DOHH2 (cell line): ENCODE measurements at regions not wholly inside any gene's neighbourhood (a gene's known extent, or its start where the extent isn't known, plus 50 kb on each side); places are given as distances from the start of the nearest gene placed in this dataset.
"Not testable (repeated sequence)": the region's sequence is repeated elsewhere in the genome, so short reads cannot be mapped to it uniquely, and the experiment has no call there.

Experiments
- H3F3A ChIP-seq: fragments of 200-600 bp; sonication (generic), shearing (Covaris generic); 2 replicates; pipeline ENCODE4 v1.6.0; 2016; ENCODE audit warnings: antibody characterized with exemption, mild to moderate bottlenecking; ENCODE audit not compliant: control insufficient read depth, insufficient read depth
- H3K27ac ChIP-seq: fragments of 200-600 bp; sonication (generic); 2 replicates; pipeline ENCODE4 v1.5.1; 2014; ENCODE audit warnings: low read depth, mild to moderate bottlenecking, low read length, moderate library complexity
- H3K27me3 ChIP-seq: fragments of 200-600 bp; sonication (generic); 2 replicates; pipeline ENCODE4 v1.6.1; 2014; ENCODE audit warnings: mild to moderate bottlenecking, low read length, mixed read lengths; ENCODE audit not compliant: control insufficient read depth
- H3K36me3 ChIP-seq: fragments of 200-600 bp; sonication (generic); 2 replicates; pipeline ENCODE4 v1.6.1; 2014; ENCODE audit warnings: mild to moderate bottlenecking, low read length, moderate library complexity, mixed read lengths; ENCODE audit not compliant: control insufficient read depth
- H3K4me1 ChIP-seq: fragments of 200-600 bp; sonication (generic); 2 replicates; pipeline ENCODE4 v1.6.1; 2014; ENCODE audit warnings: mild to moderate bottlenecking, low read length, mixed read lengths; ENCODE audit not compliant: control insufficient read depth
- H3K4me2 ChIP-seq: fragments of 200-600 bp; sonication (generic); 2 replicates; pipeline ENCODE4 v1.6.0; 2014; ENCODE audit warnings: mild to moderate bottlenecking, low read length, moderate library complexity
- H3K4me3 ChIP-seq: fragments of 200-600 bp; sonication (generic); 2 replicates; pipeline ENCODE4 v1.5.1; 2014; ENCODE audit warnings: mild to moderate bottlenecking, low read length, mixed read lengths
- H3K79me2 ChIP-seq: fragments of 200-600 bp; sonication (generic); 2 replicates; pipeline ENCODE4 v1.6.1; 2014; ENCODE audit warnings: mild to moderate bottlenecking, low read length, mixed read lengths; ENCODE audit not compliant: control insufficient read depth
- H3K9me2 ChIP-seq: fragments of 200-600 bp; sonication (generic); replicated peaks from 2 replicates; pipeline ENCODE4 v1.6.1; 2014; ENCODE audit warnings: mild to moderate bottlenecking, low read length, mixed read lengths; ENCODE audit not compliant: control insufficient read depth
- H3K9me3 ChIP-seq: fragments of 200-600 bp; sonication (generic); 2 replicates; pipeline ENCODE4 v1.6.1; 2014; ENCODE audit warnings: antibody characterized with exemption, low read length, mixed read lengths; ENCODE audit not compliant: control insufficient read depth, insufficient read depth
- H4K20me1 ChIP-seq: fragments of 200-600 bp; sonication (generic); 2 replicates; pipeline ENCODE4 v1.6.0; 2014; ENCODE audit warnings: low read depth, mild to moderate bottlenecking, antibody characterized with exemption, low read length, moderate library complexity; ENCODE audit not compliant: control insufficient read depth, insufficient read depth
- EZH2phosphoT487 ChIP-seq: fragments of 200-600 bp; sonication (generic); IDR thresholded peaks from 2 replicates; pipeline ENCODE4 v1.6.1; 2017; ENCODE audit warnings: borderline replicate concordance, mild to moderate bottlenecking, antibody characterized with exemption, low read length, moderate library complexity, mixed read lengths
- TF ChIP-seq, protein P1 (sequence below): fragments of 200-600 bp; sonication (generic); IDR thresholded peaks from one replicate; pipeline ENCODE4 v1.5.1; 2014; ENCODE audit warnings: antibody characterized with exemption, mild to moderate bottlenecking, low read depth, low read length; ENCODE audit not compliant: poor library complexity, severe bottlenecking

DNA sequence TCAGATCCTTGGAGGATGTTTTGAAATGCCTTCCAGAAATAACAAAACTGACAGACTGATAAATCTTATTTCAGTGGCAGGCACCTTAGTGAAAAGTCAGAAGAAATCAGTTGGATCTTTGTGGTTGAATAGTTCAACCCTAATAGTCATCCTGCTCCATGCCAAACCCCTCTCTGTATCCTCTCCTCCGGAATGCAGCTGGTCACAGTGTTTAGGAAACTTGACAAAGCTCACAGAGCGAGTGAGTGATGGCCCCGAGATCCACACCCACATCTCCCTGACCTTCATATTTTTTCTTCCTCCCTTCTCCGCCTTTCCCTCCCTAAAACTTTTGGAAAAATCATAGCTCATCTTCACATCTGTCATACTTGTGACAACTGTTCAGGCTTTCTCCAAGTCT lies 464.8 kb upstream of the CDH4 start:
- Histone ChIP-seq H3K27ac (no peak overlapping the region), H3K4me1 (no peaks in the 10 kb centered on the region), H3K4me3 (no peak overlapping the region), H3K79me2 (no peaks in the 10 kb centered on the region), H3K36me3 (no peaks in the 10 kb centered on the region), H3K9me3 (no peaks in the 10 kb centered on the region), H3K9me2 (no peaks in the 10 kb centered on the region), H4K20me1 (no peaks in the 10 kb centered on the region), H3K4me2 (no peak overlapping the region), H3F3A (no peaks in the 10 kb centered on the region), H3K27me3 (no peaks in the 10 kb centered on the region)
- TF ChIP-seq, protein P1, sequence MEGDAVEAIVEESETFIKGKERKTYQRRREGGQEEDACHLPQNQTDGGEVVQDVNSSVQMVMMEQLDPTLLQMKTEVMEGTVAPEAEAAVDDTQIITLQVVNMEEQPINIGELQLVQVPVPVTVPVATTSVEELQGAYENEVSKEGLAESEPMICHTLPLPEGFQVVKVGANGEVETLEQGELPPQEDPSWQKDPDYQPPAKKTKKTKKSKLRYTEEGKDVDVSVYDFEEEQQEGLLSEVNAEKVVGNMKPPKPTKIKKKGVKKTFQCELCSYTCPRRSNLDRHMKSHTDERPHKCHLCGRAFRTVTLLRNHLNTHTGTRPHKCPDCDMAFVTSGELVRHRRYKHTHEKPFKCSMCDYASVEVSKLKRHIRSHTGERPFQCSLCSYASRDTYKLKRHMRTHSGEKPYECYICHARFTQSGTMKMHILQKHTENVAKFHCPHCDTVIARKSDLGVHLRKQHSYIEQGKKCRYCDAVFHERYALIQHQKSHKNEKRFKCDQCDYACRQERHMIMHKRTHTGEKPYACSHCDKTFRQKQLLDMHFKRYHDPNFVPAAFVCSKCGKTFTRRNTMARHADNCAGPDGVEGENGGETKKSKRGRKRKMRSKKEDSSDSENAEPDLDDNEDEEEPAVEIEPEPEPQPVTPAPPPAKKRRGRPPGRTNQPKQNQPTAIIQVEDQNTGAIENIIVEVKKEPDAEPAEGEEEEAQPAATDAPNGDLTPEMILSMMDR = no peak
- no peak for TF ChIP-seq EZH2phosphoT487

DNA sequence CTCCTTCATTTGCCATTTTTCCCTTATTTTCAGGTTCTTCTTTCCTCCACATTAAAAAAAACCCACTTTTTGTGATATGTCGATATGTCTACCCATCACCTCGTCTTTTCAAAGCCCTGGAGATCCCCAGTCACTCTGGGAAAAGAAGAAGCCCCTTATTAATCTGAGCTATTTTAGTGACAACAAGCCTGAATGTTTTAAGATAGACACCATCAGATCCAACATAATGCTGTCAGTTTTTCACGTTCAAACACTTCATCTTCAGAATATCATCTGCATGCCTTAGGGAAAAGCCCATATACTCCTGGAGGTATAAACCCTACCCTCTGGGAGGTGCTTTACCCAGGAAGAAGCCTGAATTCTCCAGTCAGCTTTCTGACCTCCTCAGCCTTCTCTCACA lies 464.0 kb upstream of the CDH4 start:
- TF ChIP-seq, protein P1 = no peak
- TF ChIP-seq EZH2phosphoT487 = no peak
- Histone ChIP-seq H3K4me2 (no peak overlapping the region), H3K27me3 (no peaks in the 10 kb centered on the region)

GRCh38 chr20:60789399-60789798 lies 462.7 kb upstream of the CDH4 start:
- Histone ChIP-seq H3K36me3 (no peaks in the 10 kb centered on the region), H3F3A (no peaks in the 10 kb centered on the region), H3K79me2 (no peaks in the 10 kb centered on the region), H3K4me3 (no peak overlapping the region), H3K9me2 (no peaks in the 10 kb centered on the region), H3K9me3 (no peaks in the 10 kb centered on the region), H3K4me1 (no peaks in the 10 kb centered on the region), H4K20me1 (no peaks in the 10 kb centered on the region), H3K4me2 (no peak overlapping the region), H3K27me3 (no peaks in the 10 kb centered on the region), H3K27ac (no peak overlapping the region)
- TF ChIP-seq, protein P1 = no peak
- TF ChIP-seq EZH2phosphoT487 = no peak

More for the DNA sequence above, 464.0 kb upstream of the CDH4 start:
- H3K9me2 ChIP-seq = no peaks in the 10 kb centered on the region
- no peak overlapping the region for H3K4me3 ChIP-seq
- no peaks in the 10 kb centered on the region for H3F3A ChIP-seq
- no peaks in the 10 kb centered on the region for H3K36me3 ChIP-seq
- no peak overlapping the region for H3K27ac ChIP-seq
- H4K20me1 ChIP-seq = no peaks in the 10 kb centered on the region
- H3K79me2 ChIP-seq = no peaks in the 10 kb centered on the region
- H3K4me1 ChIP-seq = no peaks in the 10 kb centered on the region
- no peaks in the 10 kb centered on the region for H3K9me3 ChIP-seq

GRCh38 chr20:60790339-60790738 lies 461.7 kb upstream of the CDH4 start:
- H4K20me1 ChIP-seq, H3K9me2 ChIP-seq, H3K4me3 ChIP-seq, H3K36me3 ChIP-seq, H3K4me1 ChIP-seq, H3K4me2 ChIP-seq, H3K9me3 ChIP-seq, H3F3A ChIP-seq, H3K79me2 ChIP-seq, H3K27ac ChIP-seq, H3K27me3 ChIP-seq: not testable (repeated sequence)
